ENCODE measurements at regions not wholly inside any gene's neighbourhood (a gene's known extent, or its start where the extent isn't known, plus 50 kb on each side); places are given as distances from the start of the nearest gene placed in this dataset.
"Not testable (repeated sequence)": the region's sequence is repeated elsewhere in the genome, so short reads cannot be mapped to it uniquely, and the experiment has no call there.

- no peak for DNase-seq (ENCODE audit: low read depth)
Measured at GRCh38 chr6:164378330-164378729, 931.1 kb downstream of the C6orf118 start.

- DNase-seq (ENCODE audit: low read depth) = peak; percentile 10
Measured at GRCh38 chr6:164377348-164377918, 932.0 kb downstream of the C6orf118 start.

- DNase-seq (ENCODE audit: low read depth) = peak; percentile 21
Measured at GRCh38 chr6:164370773-164371172, 938.6 kb downstream of the C6orf118 start.

GRCh38 chr6:164359441-164359840 is 944.9 kb downstream of the QKI start:
- DNase-seq (ENCODE audit: low read depth) = no peak

GRCh38 chr6:164359036-164359435 is 944.5 kb downstream of the QKI start:
- no peak for DNase-seq (ENCODE audit: low read depth)

- no peak for DNase-seq (ENCODE audit: low read depth)
Measured at GRCh38 chr6:164356814-164357213, 942.3 kb downstream of the QKI start.

- no peak for DNase-seq (ENCODE audit: low read depth)
Measured at GRCh38 chr6:164347455-164347854, 932.9 kb downstream of the QKI start.

- DNase-seq (ENCODE audit: low read depth) = no peak
Measured at GRCh38 chr6:164346631-164347030, 932.1 kb downstream of the QKI start.

GRCh38 chr6:164345806-164346496 is 931.4 kb downstream of the QKI start:
- DNase-seq (ENCODE audit: low read depth) = no peak

GRCh38 chr6:164345327-164345726 is 930.8 kb downstream of the QKI start:
- DNase-seq (ENCODE audit: low read depth) = no peak

- no peak for DNase-seq (ENCODE audit: low read depth)
Measured at GRCh38 chr6:164344801-164345291, 930.3 kb downstream of the QKI start.

GRCh38 chr6:164339442-164339841 is 924.9 kb downstream of the QKI start:
- DNase-seq (ENCODE audit: low read depth) = not testable (repeated sequence)

GRCh38 chr6:164337925-164338397 is 923.4 kb downstream of the QKI start:
- DNase-seq (ENCODE audit: low read depth) = no peak

GRCh38 chr6:164337024-164337924 is 922.8 kb downstream of the QKI start:
- no peak for DNase-seq (ENCODE audit: low read depth)

- no peak for DNase-seq (ENCODE audit: low read depth)
Measured at GRCh38 chr6:164336455-164336854, 921.9 kb downstream of the QKI start.

GRCh38 chr6:164331026-164331425 is 916.5 kb downstream of the QKI start:
- DNase-seq (ENCODE audit: low read depth) = peak; percentile 15

- DNase-seq (ENCODE audit: low read depth) = no peak
Measured at GRCh38 chr6:164325168-164325567, 910.6 kb downstream of the QKI start.

- peak; percentile 76 for DNase-seq (ENCODE audit: low read depth)
Measured at GRCh38 chr6:164322533-164322932, 908.0 kb downstream of the QKI start.

GRCh38 chr6:164321297-164321696 is 906.8 kb downstream of the QKI start:
- no peak for DNase-seq (ENCODE audit: low read depth)

GRCh38 chr6:164315376-164315775 is 900.9 kb downstream of the QKI start:
- no peak for DNase-seq (ENCODE audit: low read depth)

GRCh38 chr6:164308339-164308738 is 893.8 kb downstream of the QKI start:
- DNase-seq (ENCODE audit: low read depth) = no peak
